Loucy (cell line): ENCODE measurements at regions not wholly inside any gene's neighbourhood (a gene's known extent, or its start where the extent isn't known, plus 50 kb on each side); places are given as distances from the start of the nearest gene placed in this dataset.

ENCODE experiments used
- H2AFZ ChIP-seq: fragments of 200-600 bp; sonication (generic); 2 replicates; pipeline ENCODE4 v1.6.0; 2016; ENCODE audit warnings: antibody characterized with exemption, mild to moderate bottlenecking, low read length, moderate library complexity
- H3F3A ChIP-seq: fragments of 200-600 bp; 2 replicates; pipeline ENCODE4 v1.6.0; 2016; ENCODE audit warnings: antibody characterized with exemption, low read depth, mild to moderate bottlenecking
- H3K27me3 ChIP-seq: fragments of 200-600 bp; sonication (generic); 2 replicates; pipeline ENCODE4 v1.6.1; 2014; ENCODE audit warnings: low read length, mild to moderate bottlenecking; ENCODE audit not compliant: insufficient read depth, poor library complexity, severe bottlenecking
- H3K36me3 ChIP-seq: fragments of 200-600 bp; sonication (generic); 2 replicates; pipeline ENCODE4 v1.6.1; 2016; ENCODE audit warnings: low read length; ENCODE audit not compliant: insufficient read depth
- H3K4me1 ChIP-seq: fragments of 200-600 bp; sonication (generic); 2 replicates; pipeline ENCODE4 v1.5.1; 2014; ENCODE audit warnings: low read length, mild to moderate bottlenecking; ENCODE audit not compliant: insufficient read depth, poor library complexity, severe bottlenecking
- H3K4me2 ChIP-seq: fragments of 200-600 bp; sonication (generic); 2 replicates; pipeline ENCODE4 v1.6.0; 2014; ENCODE audit warnings: antibody characterized with exemption, low read length, low read depth, mild to moderate bottlenecking; ENCODE audit not compliant: poor library complexity, severe bottlenecking
- H3K4me3 ChIP-seq: fragments of 200-600 bp; sonication (generic); 2 replicates; pipeline ENCODE4 v1.5.1; 2014; ENCODE audit warnings: low read length, mild to moderate bottlenecking, mixed read lengths; ENCODE audit not compliant: poor library complexity, severe bottlenecking
- H3K79me2 ChIP-seq: fragments of 200-600 bp; sonication (generic); 2 replicates; pipeline ENCODE4 v1.6.1; 2014; ENCODE audit warnings: low read length; ENCODE audit not compliant: insufficient read depth
- H3K9ac ChIP-seq: fragments of 200-600 bp; sonication (generic); 2 replicates; pipeline ENCODE4 v1.6.0; 2014; ENCODE audit warnings: mild to moderate bottlenecking, low read depth, low read length, moderate library complexity; ENCODE audit not compliant: poor library complexity, severe bottlenecking
- H3K9me2 ChIP-seq: fragments of 200-600 bp; sonication (generic); replicated peaks from 2 replicates; pipeline ENCODE4 v1.6.1; 2016; ENCODE audit warnings: low read depth, low read length, mixed read lengths
- H3K9me3 ChIP-seq: fragments of 200-600 bp; sonication (generic); 2 replicates; pipeline ENCODE4 v1.6.1; 2014; ENCODE audit warnings: mild to moderate bottlenecking, antibody characterized with exemption, low read length, low read depth; ENCODE audit not compliant: insufficient read depth
- H4K20me1 ChIP-seq: fragments of 200-600 bp; sonication (generic); 2 replicates; pipeline ENCODE4 v1.6.0; 2014; ENCODE audit warnings: antibody characterized with exemption, low read length, mild to moderate bottlenecking; ENCODE audit not compliant: insufficient read depth, poor library complexity, severe bottlenecking
- CTCF ChIP-seq: fragments of 200-600 bp; sonication (generic); conservative IDR thresholded peaks from 2 replicates; pipeline ENCODE4 v1.5.1; 2014; ENCODE audit warnings: mild to moderate bottlenecking, antibody characterized with exemption, low read length
- EZH2phosphoT487 ChIP-seq: fragments of 200-600 bp; IDR thresholded peaks from 2 replicates; pipeline ENCODE4 v1.6.1; 2018; ENCODE audit warnings: antibody characterized with exemption, mild to moderate bottlenecking, moderate library complexity, borderline replicate concordance

GRCh38 chr9:8241201-8241600, 441.6 kb upstream of the DMAC1 start:
- Histone ChIP-seq H3K9me2 (no peaks in the 10 kb centered on the region), H4K20me1 (no peaks in the 10 kb centered on the region), H3K4me3 (no peak overlapping the region), H3K36me3 (no peaks in the 10 kb centered on the region), H3K27me3 (no peaks in the 10 kb centered on the region), H3K79me2 (no peaks in the 10 kb centered on the region), H3F3A (no peaks in the 10 kb centered on the region), H2AFZ (no peak overlapping the region), H3K9me3 (no peaks in the 10 kb centered on the region), H3K4me2 (no peak overlapping the region), H3K4me1 (no peaks in the 10 kb centered on the region), H3K9ac (no peak overlapping the region)
- TF ChIP-seq EZH2phosphoT487, result no peak
- TF ChIP-seq CTCF, result no peak

- no peak overlapping the region for H3K4me2 ChIP-seq
- no peaks in the 10 kb centered on the region for H3K9me2 ChIP-seq
- TF ChIP-seq CTCF, result no peak
- TF ChIP-seq EZH2phosphoT487, result no peak
- H3K4me3 ChIP-seq, result no peak overlapping the region
- H2AFZ ChIP-seq, result no peak overlapping the region
- H3F3A ChIP-seq, result no peaks in the 10 kb centered on the region
- H3K9me3 ChIP-seq, result no peaks in the 10 kb centered on the region
- no peaks in the 10 kb centered on the region for H4K20me1 ChIP-seq
- no peaks in the 10 kb centered on the region for H3K27me3 ChIP-seq
- H3K36me3 ChIP-seq, result no peaks in the 10 kb centered on the region
- no peak overlapping the region for H3K9ac ChIP-seq
- H3K79me2 ChIP-seq, result no peaks in the 10 kb centered on the region
- no peaks in the 10 kb centered on the region for H3K4me1 ChIP-seq
These were observed 437.5 kb upstream of the DMAC1 start for GRCh38 chr9:8237096-8237495.

DNA sequence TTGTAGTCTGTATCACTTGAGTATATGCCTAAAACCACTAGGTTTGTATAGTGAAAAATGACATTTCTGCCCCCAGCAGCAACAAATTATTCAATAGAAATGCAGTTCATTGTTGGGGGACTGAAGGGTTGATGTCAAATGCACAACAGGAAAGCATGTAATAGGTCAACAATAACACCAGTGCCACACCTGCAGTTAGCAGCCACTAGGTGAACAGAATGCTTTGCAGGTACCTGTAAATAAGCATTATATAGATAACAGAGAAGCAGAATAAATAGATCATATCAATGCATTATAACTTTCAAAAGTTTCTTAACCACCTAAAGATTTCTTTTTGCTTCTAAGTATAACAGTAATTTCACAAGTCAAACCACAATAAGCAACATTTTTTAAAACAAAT, 435.9 kb upstream of the DMAC1 start:
- Histone ChIP-seq H3K9me3 (no peaks in the 10 kb centered on the region), H4K20me1 (no peaks in the 10 kb centered on the region), H3K4me3 (no peak overlapping the region), H3K9ac (no peak overlapping the region), H3K4me1 (no peaks in the 10 kb centered on the region), H3K4me2 (no peak overlapping the region), H2AFZ (no peak overlapping the region), H3F3A (no peaks in the 10 kb centered on the region), H3K27me3 (no peaks in the 10 kb centered on the region), H3K9me2 (no peaks in the 10 kb centered on the region), H3K36me3 (no peaks in the 10 kb centered on the region), H3K79me2 (no peaks in the 10 kb centered on the region)
- no peak for TF ChIP-seq EZH2phosphoT487
- peak; percentile 12; the same call in 1 of the 2 replicates for TF ChIP-seq CTCF
